Esophagus squamous epithelium (tissue), 5 donors: ENCODE measurements at regions not wholly inside any gene's neighbourhood (a gene's known extent, or its start where the extent isn't known, plus 50 kb on each side); places are given as distances from the start of the nearest gene placed in this dataset.

Source experiments
- DNase-seq: peaks from one replicate; lab custom pipeline; 2025; lab: John Stamatoyannopoulos, UW
- H3K27ac ChIP-seq, 4 donors: fragments of 200-600 bp; sonication (generic); one replicate each; pipeline ENCODE4 v1.5.1; 2016 to 2019; ENCODE audit warnings: mild to moderate bottlenecking in 1 of 4
- H3K27me3 ChIP-seq, 4 donors: fragments of 200-600 bp; sonication (generic); 1 replicate in 3 of 4; 2 replicates in 1 of 4; pipeline versions ENCODE4 v1.5.1 to v1.6.0; 2017 to 2021; ENCODE audit warnings: antibody characterized with exemption in 1 of 4
- H3K36me3 ChIP-seq, 3 donors: fragments of 200-600 bp; sonication (generic); one replicate each; pipeline ENCODE4 v1.5.1; 2016 to 2019
- H3K4me1 ChIP-seq, 3 donors: fragments of 200-600 bp; sonication (generic); one replicate each; pipeline ENCODE4 v1.5.1; 2017 to 2019
- H3K4me3 ChIP-seq, 4 donors: fragments of 200-600 bp; sonication (generic); 1 replicate in 3 of 4; 2 replicates in 1 of 4; pipeline ENCODE4 v1.5.1; 2016 to 2019; ENCODE audit warnings: mild to moderate bottlenecking in 2 of 4, moderate library complexity in 1 of 4
- H3K9me3 ChIP-seq, 3 donors: fragments of 200-600 bp; sonication (generic); one replicate each; pipeline ENCODE4 v1.5.1; 2016 to 2019
- POLR2A ChIP-seq, 4 donors: fragments of 450-650 bp; IDR thresholded peaks; one replicate each; pipeline ENCODE4 v1.6.1; 2017; ENCODE audit warnings: antibody characterized with exemption in 4 of 4, mild to moderate bottlenecking in 4 of 4, moderate library complexity in 3 of 4
- WGBS, 2 donors: methylation state at CpG; one replicate each; pipeline ENCODE4 v1.1.5; 2018; 5-methylcytosine and 5-hydroxymethylcytosine counted together
- intact Hi-C: fragments of 100-400 bp; cut with DNase I; formaldehyde crosslinking; loops from one replicate; pipeline ENCODE4 v1.15.0; 2022
- TF ChIP-seq, protein P1 (sequence below), 6 experiments: fragments of 450-650 bp in 4 of 6; fragments of 200-600 bp in 2 of 6; sonication (generic) in 2 of 6; IDR thresholded peaks; one replicate each; pipeline ENCODE4 v1.5.1; 2016 to 2019; ENCODE audit warnings: antibody characterized with exemption in 6 of 6, mild to moderate bottlenecking in 4 of 6, moderate library complexity in 4 of 6
- donor health status: DM: yes; HTN: yes; CAD: no.

- Histone ChIP-seq H3K9me3 (no peaks in the 10 kb centered on the region), H3K36me3 (no peaks in the 10 kb centered on the region), H3K4me3 (no peak overlapping the region), H3K27ac (no peak overlapping the region), H3K27me3 (no peaks in the 10 kb centered on the region), H3K4me1 (no peaks in the 10 kb centered on the region)
- intact Hi-C loops: no loop called here
- DNase-seq: no peak
- no peak for TF ChIP-seq POLR2A (IDR thresholded peaks at IDR 0.05)
- TF ChIP-seq, protein P1, sequence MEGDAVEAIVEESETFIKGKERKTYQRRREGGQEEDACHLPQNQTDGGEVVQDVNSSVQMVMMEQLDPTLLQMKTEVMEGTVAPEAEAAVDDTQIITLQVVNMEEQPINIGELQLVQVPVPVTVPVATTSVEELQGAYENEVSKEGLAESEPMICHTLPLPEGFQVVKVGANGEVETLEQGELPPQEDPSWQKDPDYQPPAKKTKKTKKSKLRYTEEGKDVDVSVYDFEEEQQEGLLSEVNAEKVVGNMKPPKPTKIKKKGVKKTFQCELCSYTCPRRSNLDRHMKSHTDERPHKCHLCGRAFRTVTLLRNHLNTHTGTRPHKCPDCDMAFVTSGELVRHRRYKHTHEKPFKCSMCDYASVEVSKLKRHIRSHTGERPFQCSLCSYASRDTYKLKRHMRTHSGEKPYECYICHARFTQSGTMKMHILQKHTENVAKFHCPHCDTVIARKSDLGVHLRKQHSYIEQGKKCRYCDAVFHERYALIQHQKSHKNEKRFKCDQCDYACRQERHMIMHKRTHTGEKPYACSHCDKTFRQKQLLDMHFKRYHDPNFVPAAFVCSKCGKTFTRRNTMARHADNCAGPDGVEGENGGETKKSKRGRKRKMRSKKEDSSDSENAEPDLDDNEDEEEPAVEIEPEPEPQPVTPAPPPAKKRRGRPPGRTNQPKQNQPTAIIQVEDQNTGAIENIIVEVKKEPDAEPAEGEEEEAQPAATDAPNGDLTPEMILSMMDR (IDR thresholded peaks at IDR 0.05): no peak
Measured at GRCh38 chr6:54040545-54040944, 70.7 kb upstream of the MLIP start.

DNA sequence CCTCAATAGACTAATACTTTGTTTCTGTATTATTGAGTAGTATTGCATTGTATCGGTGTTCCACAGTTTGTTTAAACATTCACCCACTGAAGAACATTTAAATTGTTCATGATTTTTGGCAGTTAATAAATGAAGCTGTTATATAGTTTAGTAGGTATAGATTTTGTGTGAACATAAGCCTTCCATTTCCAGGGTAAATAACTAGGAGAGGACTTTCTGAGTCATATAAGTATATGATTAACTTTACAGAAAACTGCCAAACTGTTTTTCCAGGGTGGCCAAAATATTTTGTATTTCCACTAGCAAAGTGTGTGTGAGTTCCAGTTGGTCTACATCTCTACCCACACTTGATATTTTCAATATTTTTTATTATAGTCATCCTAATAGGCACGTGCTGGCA, 70.0 kb upstream of the MLIP start:
- Histone ChIP-seq H3K27ac (no peak overlapping the region), H3K4me1 (no peaks in the 10 kb centered on the region), H3K27me3 (no peaks in the 10 kb centered on the region), H3K9me3 (no peaks in the 10 kb centered on the region), H3K36me3 (no peaks in the 10 kb centered on the region), H3K4me3 (no peak overlapping the region)
- intact Hi-C loops: no loop called here
- WGBS, 2 donors: 80 to 84% methylated on average over 2 of the region's 2 CpGs
- no peak for DNase-seq
- no peak for TF ChIP-seq POLR2A (IDR thresholded peaks at IDR 0.05)
- TF ChIP-seq, protein P1 (IDR thresholded peaks at IDR 0.05): no peak

- no peak for TF ChIP-seq POLR2A (IDR thresholded peaks at IDR 0.05)
- TF ChIP-seq, protein P1 (IDR thresholded peaks at IDR 0.05): no peak
- no peak for DNase-seq
- H3K4me3 ChIP-seq: no peak overlapping the region
- H3K36me3 ChIP-seq: no peaks in the 10 kb centered on the region
- H3K9me3 ChIP-seq: no peaks in the 10 kb centered on the region
- no peak overlapping the region for H3K27ac ChIP-seq
- intact Hi-C loops: no loop called here
- H3K4me1 ChIP-seq: no peaks in the 10 kb centered on the region
- WGBS, 2 donors: 60 to 72% methylated on average over 3 of the region's 3 CpGs
- H3K27me3 ChIP-seq: no peaks in the 10 kb centered on the region
Measured at GRCh38 chr6:54043360-54043759, 67.9 kb upstream of the MLIP start.

- Histone ChIP-seq H3K4me1 (no peaks in the 10 kb centered on the region), H3K27ac (no peak overlapping the region), H3K9me3 (no peaks in the 10 kb centered on the region), H3K36me3 (no peaks in the 10 kb centered on the region), H3K4me3 (no peak overlapping the region), H3K27me3 (no peaks in the 10 kb centered on the region)
- no peak for TF ChIP-seq POLR2A (IDR thresholded peaks at IDR 0.05)
- TF ChIP-seq, protein P1 (IDR thresholded peaks at IDR 0.05): no peak
- WGBS, 2 donors: 69 to 81% methylated on average over 2 of the region's 2 CpGs
- DNase-seq: no peak
- intact Hi-C loops: no loop called here
Measured at GRCh38 chr6:54044059-54044458, 67.2 kb upstream of the MLIP start.

DNA sequence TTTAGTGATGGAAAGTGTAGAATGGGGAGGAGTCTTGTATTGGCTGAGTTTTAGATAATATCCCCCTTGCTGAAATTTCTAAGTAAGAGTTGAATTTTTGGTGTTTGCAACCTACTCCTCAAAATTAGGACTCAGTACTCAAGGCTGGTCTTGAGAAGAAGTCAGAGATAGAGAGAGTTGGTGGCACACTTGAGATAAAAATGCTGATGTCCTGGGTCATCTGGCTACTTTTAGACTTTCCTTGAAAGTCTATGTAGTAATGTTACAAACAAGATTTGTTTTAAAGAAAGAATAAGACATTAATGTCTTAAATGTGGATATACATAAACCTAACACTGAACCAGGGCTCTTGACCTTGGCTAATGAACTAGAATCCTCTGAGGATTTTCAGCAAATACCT, 62.5 kb upstream of the MLIP start:
- no peak for DNase-seq
- Histone ChIP-seq H3K4me3 (no peak overlapping the region), H3K9me3 (no peaks in the 10 kb centered on the region), H3K36me3 (no peaks in the 10 kb centered on the region), H3K27me3 (no peaks in the 10 kb centered on the region), H3K27ac (no peak overlapping the region), H3K4me1 (peaks cover 0 to 9% (median 0%) of the 10 kb centered on the region in 3 donors)
- no peak for TF ChIP-seq POLR2A (IDR thresholded peaks at IDR 0.05)
- intact Hi-C loops: no loop called here

GRCh38 chr6:54050750-54051149, 60.5 kb upstream of the MLIP start:
- Histone ChIP-seq H3K27me3 (no peaks in the 10 kb centered on the region), H3K27ac (no peak overlapping the region), H3K4me3 (no peak overlapping the region), H3K4me1 (peaks cover 0 to 19% (median 0%) of the 10 kb centered on the region in 3 donors), H3K9me3 (no peaks in the 10 kb centered on the region), H3K36me3 (no peaks in the 10 kb centered on the region)
- TF ChIP-seq, protein P1 (IDR thresholded peaks at IDR 0.05): no peak
- WGBS, 2 donors: 52 to 53% methylated on average over 2 of the region's 2 CpGs
- DNase-seq: no peak
- intact Hi-C loops: no loop called here
